ENCODE measurements at regions not wholly inside any gene's neighbourhood (a gene's known extent, or its start where the extent isn't known, plus 50 kb on each side); places are given as distances from the start of the nearest gene placed in this dataset.

GRCh38 chr5:103620851-103621547 lies 58.4 kb upstream of the NUDT12 start:
- Mint-ChIP-seq H3K4me3 (no peak overlapping the region), H3K36me3 (no peaks in the 10 kb centered on the region), H3K4me1 (no peaks in the 10 kb centered on the region), H3K9me3 (no peaks in the 10 kb centered on the region), H3K27me3 (no peaks in the 10 kb centered on the region), H3K27ac (no peak overlapping the region)
- no peak for DNase-seq (ENCODE audit: low spot score in 2 of 2)
- no peak for ATAC-seq (ENCODE audit: low read depth)

GRCh38 chr5:103617913-103618312 lies 55.3 kb upstream of the NUDT12 start:
- H3K4me1 Mint-ChIP-seq: no peaks in the 10 kb centered on the region

GRCh38 chr5:103617090-103617489 lies 54.5 kb upstream of the NUDT12 start:
- no peaks in the 10 kb centered on the region for H3K36me3 Mint-ChIP-seq
- H3K4me1 Mint-ChIP-seq: no peaks in the 10 kb centered on the region
- no peak overlapping the region for H3K4me3 Mint-ChIP-seq
- DNase-seq (ENCODE audit: low spot score in 2 of 2) (no peak), ATAC-seq (ENCODE audit: low read depth) (no peak)
- no peaks in the 10 kb centered on the region for H3K27me3 Mint-ChIP-seq
- no peak overlapping the region for H3K27ac Mint-ChIP-seq
- no peaks in the 10 kb centered on the region for H3K9me3 Mint-ChIP-seq

More at GRCh38 chr5:103617913-103618312, 55.3 kb upstream of the NUDT12 start:
- Mint-ChIP-seq H3K27me3 (no peaks in the 10 kb centered on the region), H3K9me3 (no peaks in the 10 kb centered on the region), H3K36me3 (no peaks in the 10 kb centered on the region), H3K4me3 (no peak overlapping the region), H3K27ac (no peak overlapping the region)
- no peak for ATAC-seq (ENCODE audit: low read depth)
- DNase-seq (ENCODE audit: low spot score in 2 of 2): no peak

GRCh38 chr5:103612545-103612944 lies 50.0 kb upstream of the NUDT12 start:
- H3K4me1 Mint-ChIP-seq: no peaks in the 10 kb centered on the region
- no peaks in the 10 kb centered on the region for H3K9me3 Mint-ChIP-seq
- H3K27me3 Mint-ChIP-seq: no peaks in the 10 kb centered on the region
- no peaks in the 10 kb centered on the region for H3K36me3 Mint-ChIP-seq
- no peak overlapping the region for H3K27ac Mint-ChIP-seq
- H3K4me3 Mint-ChIP-seq: no peak overlapping the region
- no peak for ATAC-seq (ENCODE audit: low read depth)
- no peak for DNase-seq (ENCODE audit: low spot score in 2 of 2)
